Activated naive CD4-positive, alpha-beta T cell treated with anti-CD3 and anti-CD28 coated beads, Interleukin-2, amount 10 ng/mL, durations not matched to agents 7 days and 5 days (primary cell): ENCODE measurements at regions not wholly inside any gene's neighbourhood (a gene's known extent, or its start where the extent isn't known, plus 50 kb on each side); places are given as distances from the start of the nearest gene placed in this dataset.

Experiments
- CTCF ChIA-PET: fragments of 350-600 bp; sonication (Branson Sonifier 250); formaldehyde crosslinking; loops from one replicate; lab custom pipeline; 2021; ENCODE audit warnings: antibody characterized with exemption; lab: Charles Lee
- DNase-seq: peaks from one replicate; pipeline ENCODE4 v3.0.0-alpha.2; 2020
- H3K27ac Mint-ChIP-seq: one replicate; pipeline ENCODE4 v1.8.0; 2021; ENCODE audit warnings: mild to moderate bottlenecking, moderate library complexity, mixed read lengths
- H3K27me3 Mint-ChIP-seq: one replicate; pipeline ENCODE4 v1.8.0; 2021; ENCODE audit warnings: mild to moderate bottlenecking, mixed read lengths
- H3K36me3 Mint-ChIP-seq: one replicate; pipeline ENCODE4 v1.8.0; 2021; ENCODE audit warnings: mixed read lengths
- H3K4me1 Mint-ChIP-seq: one replicate; pipeline ENCODE4 v1.8.0; 2021; ENCODE audit warnings: mixed read lengths
- H3K4me3 Mint-ChIP-seq: one replicate; pipeline ENCODE4 v1.8.0; 2021; ENCODE audit warnings: mild to moderate bottlenecking, moderate library complexity, mixed read lengths
- H3K9me3 Mint-ChIP-seq: one replicate; pipeline ENCODE4 v1.8.0; 2021; ENCODE audit warnings: mixed read lengths

DNA sequence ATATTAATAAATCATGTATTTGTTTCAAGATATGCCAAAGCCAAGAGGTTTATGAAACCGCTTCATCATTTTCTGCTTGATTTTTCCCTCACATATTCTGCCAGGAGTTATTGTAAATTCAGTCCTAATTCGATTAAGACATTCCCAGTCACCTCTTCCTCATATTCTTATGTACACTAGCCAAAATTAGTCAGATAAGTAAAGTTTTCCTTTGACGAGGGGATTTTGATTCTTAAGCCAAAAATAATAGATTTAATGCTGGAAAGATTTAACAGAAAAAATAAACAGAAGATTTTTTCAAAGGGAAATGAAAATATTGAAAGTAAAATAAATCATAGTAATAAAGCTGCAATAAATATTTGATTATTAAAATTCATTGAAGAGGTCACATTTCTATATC lies 51.0 kb upstream of the VEGFC start:
- no peaks in the 10 kb centered on the region for H3K4me1 Mint-ChIP-seq
- H3K27ac Mint-ChIP-seq = no peak overlapping the region
- no peak for DNase-seq
- no peaks in the 10 kb centered on the region for H3K9me3 Mint-ChIP-seq
- no peaks in the 10 kb centered on the region for H3K27me3 Mint-ChIP-seq
- CTCF ChIA-PET = no interaction called here
- H3K4me3 Mint-ChIP-seq = no peak overlapping the region
- H3K36me3 Mint-ChIP-seq = no peaks in the 10 kb centered on the region

DNA sequence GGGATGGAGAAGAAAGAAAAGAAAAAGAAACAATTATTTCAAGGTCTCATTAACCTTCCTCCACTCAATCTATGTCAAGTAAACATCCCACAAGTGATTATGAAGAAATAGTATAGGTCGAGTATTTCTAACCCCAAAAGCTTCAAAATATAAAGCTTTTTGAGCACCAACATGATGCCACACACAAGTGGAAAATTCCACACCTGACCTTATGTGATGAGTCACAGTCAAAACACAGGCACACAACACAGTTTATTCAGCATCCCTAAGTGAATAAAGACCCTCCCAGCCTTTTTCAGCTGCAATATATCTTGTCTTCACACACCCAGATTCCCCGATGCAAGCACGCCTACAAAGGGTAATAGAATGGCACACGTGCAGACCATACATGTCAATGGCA lies 51.7 kb upstream of the VEGFC start:
- DNase-seq = no peak
- H3K4me3 Mint-ChIP-seq = no peak overlapping the region
- H3K36me3 Mint-ChIP-seq = no peaks in the 10 kb centered on the region
- no peak overlapping the region for H3K27ac Mint-ChIP-seq
- H3K9me3 Mint-ChIP-seq = no peaks in the 10 kb centered on the region
- CTCF ChIA-PET = no interaction called here
- H3K27me3 Mint-ChIP-seq = no peaks in the 10 kb centered on the region
- no peaks in the 10 kb centered on the region for H3K4me1 Mint-ChIP-seq

DNA sequence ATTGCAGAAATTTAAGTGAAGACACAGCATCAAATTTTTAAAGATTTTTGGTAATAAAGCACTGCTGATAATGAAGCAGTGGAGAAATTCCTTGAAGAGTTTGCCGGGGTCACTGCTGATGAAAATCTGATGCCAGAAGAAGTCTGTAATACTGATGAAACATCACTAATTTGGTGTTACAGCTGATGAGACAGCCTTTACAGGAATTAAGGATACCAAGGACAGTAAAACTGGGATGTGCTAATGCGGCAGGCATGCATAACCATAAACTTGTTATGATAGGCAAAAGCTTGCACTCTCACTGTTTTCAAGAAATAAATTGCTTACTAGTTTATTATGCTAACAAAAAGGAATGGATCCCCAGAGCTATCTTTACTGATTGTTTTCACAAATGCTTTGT lies 52.9 kb upstream of the VEGFC start:
- H3K36me3 Mint-ChIP-seq = no peaks in the 10 kb centered on the region
- no peak overlapping the region for H3K4me3 Mint-ChIP-seq
- CTCF ChIA-PET = no interaction called here
- no peaks in the 10 kb centered on the region for H3K9me3 Mint-ChIP-seq
- no peaks in the 10 kb centered on the region for H3K4me1 Mint-ChIP-seq
- no peaks in the 10 kb centered on the region for H3K27me3 Mint-ChIP-seq
- H3K27ac Mint-ChIP-seq = no peak overlapping the region
- DNase-seq = no peak

DNA sequence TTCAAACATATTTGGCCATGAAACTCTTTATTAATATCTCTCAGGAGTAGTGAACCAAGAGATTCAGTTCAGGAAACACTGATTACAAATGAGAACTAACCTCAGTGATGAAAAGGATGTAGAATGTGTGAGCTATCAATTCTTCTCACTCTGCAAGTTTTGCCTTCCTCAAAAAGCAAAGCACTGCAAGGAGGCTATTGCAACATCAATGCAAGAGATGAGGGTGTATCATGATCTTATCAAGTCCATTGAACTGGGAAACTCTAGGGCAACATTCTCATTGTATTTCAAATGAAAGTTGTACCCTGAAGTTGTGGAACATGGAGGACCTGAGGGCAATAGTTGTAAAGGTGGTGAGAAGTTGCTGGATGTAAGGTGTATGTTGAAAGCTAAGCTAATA lies 56.4 kb upstream of the VEGFC start:
- Mint-ChIP-seq H3K4me1 (no peaks in the 10 kb centered on the region), H3K27ac (no peak overlapping the region), H3K4me3 (no peak overlapping the region), H3K36me3 (no peaks in the 10 kb centered on the region), H3K27me3 (no peaks in the 10 kb centered on the region), H3K9me3 (peaks cover 1% of the 10 kb centered on the region)
- CTCF ChIA-PET = no interaction called here
- no peak for DNase-seq

DNA sequence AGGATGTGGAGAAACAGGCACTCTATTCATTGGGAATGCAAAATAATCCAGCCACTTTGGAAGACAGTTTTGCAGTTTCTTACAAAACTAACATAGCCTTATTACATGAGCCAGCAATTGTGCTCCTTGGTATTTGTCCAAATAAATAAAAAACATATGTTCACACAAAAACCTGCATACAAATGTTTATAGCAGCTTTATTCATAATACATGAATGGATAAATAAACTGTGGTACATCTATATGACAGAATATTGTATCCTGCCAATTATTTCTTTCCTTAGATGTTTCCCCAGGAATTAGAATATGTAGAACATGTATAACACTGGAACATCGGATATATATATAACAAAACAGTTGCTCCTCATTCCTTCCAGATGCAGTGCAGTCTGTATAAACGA lies 57.7 kb upstream of the VEGFC start:
- H3K9me3 Mint-ChIP-seq = peaks cover 1% of the 10 kb centered on the region
- no peaks in the 10 kb centered on the region for H3K36me3 Mint-ChIP-seq
- H3K27ac Mint-ChIP-seq = no peak overlapping the region
- no peak overlapping the region for H3K4me3 Mint-ChIP-seq
- CTCF ChIA-PET = no interaction called here
- H3K4me1 Mint-ChIP-seq = no peaks in the 10 kb centered on the region
- no peak for DNase-seq
- H3K27me3 Mint-ChIP-seq = no peaks in the 10 kb centered on the region

DNA sequence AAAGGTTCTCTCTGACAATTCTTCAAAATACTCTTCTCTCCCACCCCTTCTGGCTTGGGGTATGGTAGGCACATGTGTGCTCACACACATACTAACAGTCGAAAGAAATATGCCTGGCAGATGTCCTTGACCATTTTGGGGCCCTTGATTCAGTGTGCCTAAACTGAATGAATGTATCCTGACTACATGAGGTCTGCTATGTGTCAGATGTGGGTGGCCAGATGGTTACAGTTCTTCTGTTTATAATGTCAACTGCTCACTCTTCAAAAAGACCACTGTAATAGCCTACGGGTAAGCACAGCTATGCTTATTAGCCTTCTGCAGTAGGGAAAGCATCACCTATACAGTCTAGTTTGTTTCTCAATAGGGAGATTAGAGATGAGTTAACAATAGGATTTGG lies 63.7 kb upstream of the VEGFC start:
- H3K27ac Mint-ChIP-seq = no peak overlapping the region
- peaks cover 1% of the 10 kb centered on the region for H3K9me3 Mint-ChIP-seq
- CTCF ChIA-PET = no interaction called here
- H3K36me3 Mint-ChIP-seq = no peaks in the 10 kb centered on the region
- H3K4me3 Mint-ChIP-seq = no peak overlapping the region
- H3K27me3 Mint-ChIP-seq = no peaks in the 10 kb centered on the region
- H3K4me1 Mint-ChIP-seq = no peaks in the 10 kb centered on the region
- DNase-seq = no peak

DNA sequence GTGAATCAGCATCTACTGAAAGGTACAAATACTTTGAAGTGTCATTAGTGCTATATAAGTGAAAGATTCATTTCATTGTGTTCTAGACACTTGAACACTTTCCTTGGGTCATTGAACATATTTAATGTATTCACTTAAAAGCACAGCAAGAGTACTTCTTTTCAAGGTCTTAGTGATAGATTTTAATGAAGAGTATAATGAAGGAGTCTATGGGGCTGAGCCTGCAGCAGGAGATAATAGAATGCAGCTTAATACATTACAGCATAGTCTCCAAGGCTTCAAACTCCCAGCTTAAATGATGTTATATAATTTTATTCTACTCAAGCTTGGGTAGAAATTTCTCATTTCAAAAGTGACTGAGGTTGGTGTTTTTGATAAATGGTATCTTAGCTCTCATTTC lies 66.1 kb upstream of the VEGFC start:
- Mint-ChIP-seq H3K27me3 (no peaks in the 10 kb centered on the region), H3K27ac (no peak overlapping the region), H3K4me3 (no peak overlapping the region), H3K4me1 (no peaks in the 10 kb centered on the region), H3K36me3 (no peaks in the 10 kb centered on the region), H3K9me3 (peaks cover 2% of the 10 kb centered on the region)
- CTCF ChIA-PET = no interaction called here
- no peak for DNase-seq

DNA sequence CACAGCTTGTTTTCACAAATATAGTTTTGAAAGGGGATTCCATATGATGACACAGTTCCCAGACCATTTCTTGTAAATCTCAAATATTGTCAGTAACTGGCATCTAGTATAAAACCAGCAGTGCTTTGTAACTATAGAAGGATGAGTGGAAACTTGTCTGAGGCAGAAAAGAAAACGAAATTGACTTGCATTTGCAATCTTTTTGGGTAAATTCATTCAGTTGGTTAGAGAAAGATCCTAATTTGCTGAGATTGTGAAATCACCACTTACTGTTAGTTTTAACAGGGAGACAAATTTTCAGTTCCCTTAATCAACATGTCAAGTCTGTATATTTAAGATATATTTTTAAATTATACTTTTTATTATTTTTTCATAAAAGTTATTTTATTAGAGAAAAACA lies 71.5 kb upstream of the VEGFC start:
- H3K27me3 Mint-ChIP-seq = no peaks in the 10 kb centered on the region
- no peak overlapping the region for H3K27ac Mint-ChIP-seq
- H3K4me1 Mint-ChIP-seq = no peaks in the 10 kb centered on the region
- no peak overlapping the region for H3K4me3 Mint-ChIP-seq
- CTCF ChIA-PET = no interaction called here
- H3K9me3 Mint-ChIP-seq = peaks cover 2% of the 10 kb centered on the region
- no peaks in the 10 kb centered on the region for H3K36me3 Mint-ChIP-seq
- DNase-seq = no peak

DNA sequence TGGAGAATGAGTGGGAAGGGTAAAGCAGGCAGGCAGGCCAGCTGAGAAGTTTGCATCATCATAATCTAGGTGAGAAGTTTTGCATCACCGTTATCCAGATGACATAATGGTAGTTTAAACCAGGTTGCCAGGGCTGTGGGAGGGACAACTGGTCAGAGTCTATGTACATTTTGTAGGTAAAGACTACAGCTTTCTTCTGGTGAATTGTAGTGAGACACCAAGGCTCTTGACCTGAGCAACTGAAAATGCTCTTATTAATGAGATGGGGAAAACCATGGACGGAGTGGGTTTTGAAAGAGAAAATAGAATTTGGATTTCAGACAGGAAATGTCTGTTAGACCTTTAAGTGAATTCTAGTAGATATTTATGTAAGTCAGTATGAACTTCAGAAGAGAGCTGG lies 76.0 kb upstream of the VEGFC start:
- Mint-ChIP-seq H3K36me3 (no peaks in the 10 kb centered on the region), H3K27ac (no peak overlapping the region), H3K4me3 (no peak overlapping the region), H3K4me1 (no peaks in the 10 kb centered on the region), H3K27me3 (no peaks in the 10 kb centered on the region), H3K9me3 (peaks cover 3% of the 10 kb centered on the region)
- CTCF ChIA-PET = no interaction called here
- DNase-seq = no peak

DNA sequence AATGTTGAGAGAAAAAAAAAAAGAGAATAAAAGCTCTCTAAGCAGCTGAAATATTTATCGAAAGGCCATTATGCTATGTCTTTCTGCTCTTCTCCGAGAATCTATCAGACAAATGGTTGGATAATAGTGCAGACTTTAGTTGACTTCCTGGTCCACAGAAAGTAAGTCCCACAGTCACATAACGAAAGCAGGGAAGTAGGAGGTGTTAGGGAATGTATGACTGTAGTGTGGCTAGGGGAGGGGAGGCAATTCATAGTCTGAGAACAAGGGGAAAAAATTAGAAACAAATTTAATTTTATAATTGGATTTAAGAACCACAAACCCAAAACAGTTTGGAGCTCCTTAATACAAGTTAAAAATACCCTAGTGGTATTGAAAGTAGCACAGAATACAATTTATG lies 79.7 kb upstream of the VEGFC start:
- H3K4me1 Mint-ChIP-seq = no peaks in the 10 kb centered on the region
- no peak overlapping the region for H3K4me3 Mint-ChIP-seq
- no peak for DNase-seq
- CTCF ChIA-PET = no interaction called here
- peaks cover 3% of the 10 kb centered on the region for H3K9me3 Mint-ChIP-seq
- no peak overlapping the region for H3K27ac Mint-ChIP-seq
- no peaks in the 10 kb centered on the region for H3K27me3 Mint-ChIP-seq
- H3K36me3 Mint-ChIP-seq = no peaks in the 10 kb centered on the region

DNA sequence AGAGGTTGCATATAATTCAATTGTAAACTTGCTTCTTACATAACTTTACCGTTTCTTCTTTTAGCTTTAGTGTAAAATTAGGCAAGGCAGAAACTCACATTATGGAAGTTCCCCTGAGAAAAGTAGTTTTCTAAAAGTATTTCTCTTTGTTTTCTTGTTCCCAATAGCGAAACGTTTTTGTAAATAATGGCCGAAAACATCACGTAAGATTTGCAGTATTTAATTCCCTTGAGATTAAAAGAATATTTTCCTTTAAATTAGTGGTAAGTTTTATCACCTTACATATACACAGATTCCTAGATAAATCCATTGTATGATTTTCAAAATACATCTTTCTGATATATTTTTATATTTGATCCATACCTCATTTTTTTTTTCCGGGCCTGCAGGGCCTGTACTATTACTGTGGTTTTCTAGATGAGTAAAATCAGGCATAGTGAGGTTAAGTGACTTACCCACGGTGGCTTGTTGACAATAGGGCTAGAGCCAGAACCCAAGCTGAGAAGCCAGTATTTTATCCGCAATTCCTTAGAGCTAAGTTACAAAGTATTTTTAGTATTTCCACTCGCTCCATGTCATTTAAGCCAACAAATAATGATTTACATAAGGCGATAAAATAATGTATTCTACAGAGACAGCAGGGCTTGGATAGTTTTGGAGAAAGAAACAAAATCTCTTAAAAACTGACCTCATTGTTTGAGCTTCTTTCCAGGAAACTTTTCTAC lies 82.2 kb upstream of the VEGFC start:
- no peaks in the 10 kb centered on the region for H3K36me3 Mint-ChIP-seq
- H3K4me1 Mint-ChIP-seq = no peaks in the 10 kb centered on the region
- H3K27me3 Mint-ChIP-seq = no peaks in the 10 kb centered on the region
- peaks cover 2% of the 10 kb centered on the region for H3K9me3 Mint-ChIP-seq
- H3K27ac Mint-ChIP-seq = no peak overlapping the region
- no peak for DNase-seq
- no peak overlapping the region for H3K4me3 Mint-ChIP-seq
- CTCF ChIA-PET = no interaction called here

DNA sequence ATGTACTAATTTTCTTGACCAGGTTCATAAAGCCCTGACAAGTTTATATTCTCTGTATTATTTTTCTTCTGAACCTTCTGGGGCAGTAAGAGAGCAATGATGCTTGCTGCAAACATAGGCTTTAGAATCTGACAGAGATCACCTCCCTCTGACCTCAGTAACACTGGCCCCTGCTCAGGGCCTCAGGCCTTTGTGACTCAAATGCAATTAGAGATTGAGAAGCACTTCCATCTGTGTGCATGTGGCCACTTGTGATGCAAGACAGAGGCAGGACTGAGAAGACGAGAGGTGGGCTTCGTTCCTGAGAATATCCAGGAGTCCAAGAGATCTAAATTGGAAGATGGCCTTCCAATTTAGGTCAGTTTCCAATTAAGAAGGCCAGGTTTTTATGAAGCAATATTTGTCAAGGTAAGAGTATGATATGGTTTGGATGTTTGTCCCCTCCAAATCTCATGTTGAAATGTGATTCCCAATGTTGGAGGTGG lies 82.8 kb upstream of the VEGFC start:
- DNase-seq = no peak
- Mint-ChIP-seq H3K36me3 (no peaks in the 10 kb centered on the region), H3K4me1 (no peaks in the 10 kb centered on the region), H3K9me3 (peaks cover 2% of the 10 kb centered on the region), H3K4me3 (no peak overlapping the region), H3K27me3 (no peaks in the 10 kb centered on the region), H3K27ac (no peak overlapping the region)
- CTCF ChIA-PET = no interaction called here

DNA sequence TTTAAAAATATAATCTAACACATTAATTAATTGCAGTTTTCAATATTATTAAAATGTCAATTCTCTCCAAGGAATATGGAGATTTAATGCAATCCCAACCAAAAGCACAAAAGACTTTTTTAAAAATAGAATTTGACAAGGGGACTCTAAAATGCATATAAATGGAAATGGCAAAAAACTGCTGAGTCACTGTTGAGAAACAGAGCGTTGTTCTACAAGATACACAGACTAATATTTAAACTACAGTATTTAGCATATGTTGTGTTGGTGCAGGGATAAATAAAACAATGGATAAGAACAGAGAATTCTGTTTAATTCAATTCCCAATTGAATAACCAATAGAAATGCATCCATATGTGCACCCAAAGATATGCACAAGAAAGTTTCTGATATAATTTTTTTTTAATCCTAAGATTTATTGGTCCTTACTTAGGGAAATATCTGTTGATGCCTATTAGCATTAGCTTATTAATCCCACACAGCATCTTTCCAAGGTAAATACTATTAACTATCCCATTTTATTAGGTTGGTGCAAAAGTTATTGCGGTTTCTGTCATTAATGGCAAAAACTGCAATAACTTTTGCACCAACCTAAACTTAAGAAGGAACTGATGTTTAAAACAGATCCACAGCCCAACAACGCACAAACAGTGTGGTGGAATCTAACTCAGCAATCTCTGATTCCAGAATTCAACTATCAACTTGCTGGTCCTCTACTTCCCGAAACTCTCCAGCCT lies 86.8 kb upstream of the VEGFC start:
- H3K4me3 Mint-ChIP-seq = no peak overlapping the region
- no peaks in the 10 kb centered on the region for H3K4me1 Mint-ChIP-seq
- no peak overlapping the region for H3K27ac Mint-ChIP-seq

DNA sequence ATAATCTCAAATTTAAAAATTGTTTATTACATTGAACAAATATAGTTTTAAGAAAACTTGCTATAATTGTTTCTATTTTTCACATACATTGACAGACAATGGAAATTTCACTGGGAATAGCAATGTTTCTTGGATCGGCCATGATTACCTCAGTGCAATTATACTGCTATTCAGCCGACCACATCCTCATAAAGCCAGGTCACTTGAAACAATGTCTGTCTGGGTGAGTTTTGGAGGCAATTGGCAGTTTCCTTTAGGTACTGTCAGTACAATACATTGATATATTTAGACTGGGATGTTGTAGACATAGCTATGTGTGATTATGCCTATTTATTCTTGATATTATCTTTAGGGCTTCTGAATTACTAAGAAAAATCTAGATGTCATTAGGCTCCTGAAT lies 89.5 kb upstream of the VEGFC start:
- no peaks in the 10 kb centered on the region for H3K4me1 Mint-ChIP-seq
- no peak for DNase-seq
- H3K36me3 Mint-ChIP-seq = no peaks in the 10 kb centered on the region
- H3K4me3 Mint-ChIP-seq = no peak overlapping the region
- H3K9me3 Mint-ChIP-seq = no peaks in the 10 kb centered on the region
- H3K27me3 Mint-ChIP-seq = peaks cover 3% of the 10 kb centered on the region
- no peak overlapping the region for H3K27ac Mint-ChIP-seq
- CTCF ChIA-PET = no interaction called here

More for the DNA sequence above, 86.8 kb upstream of the VEGFC start:
- Mint-ChIP-seq H3K36me3 (no peaks in the 10 kb centered on the region), H3K9me3 (no peaks in the 10 kb centered on the region), H3K27me3 (no peaks in the 10 kb centered on the region)
- DNase-seq = no peak
- CTCF ChIA-PET = no interaction called here

DNA sequence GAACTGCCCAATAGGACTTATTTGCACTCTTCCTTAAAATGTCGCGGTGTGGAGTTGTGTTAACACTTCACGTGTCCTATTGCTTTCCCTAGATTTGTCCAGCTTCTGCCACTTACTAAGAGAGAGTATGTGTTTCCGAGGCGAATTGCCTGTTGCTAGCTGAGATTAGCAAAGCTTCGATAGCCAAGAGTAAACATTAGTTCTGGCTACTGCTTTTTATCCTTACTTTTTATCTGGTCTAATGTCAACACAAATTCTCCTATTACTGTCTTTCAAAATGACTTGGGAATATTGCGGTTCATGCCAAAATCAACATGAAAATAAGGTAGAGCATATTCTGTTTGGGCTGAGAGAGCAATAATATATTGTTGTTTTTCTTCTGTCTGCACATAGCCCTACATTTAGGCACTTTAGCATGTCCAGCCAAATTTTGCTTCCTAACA lies 90.4 kb upstream of the VEGFC start:
- Mint-ChIP-seq H3K9me3 (no peaks in the 10 kb centered on the region), H3K36me3 (no peaks in the 10 kb centered on the region), H3K4me1 (no peaks in the 10 kb centered on the region), H3K4me3 (no peak overlapping the region), H3K27ac (no peak overlapping the region), H3K27me3 (peaks cover 5% of the 10 kb centered on the region)
- CTCF ChIA-PET = no interaction called here
- DNase-seq = no peak
